ENCODE measurements at regions not wholly inside any gene's neighbourhood (a gene's known extent, or its start where the extent isn't known, plus 50 kb on each side); places are given as distances from the start of the nearest gene placed in this dataset.

GRCh38 chr1:42040159-42040558 is 113.1 kb upstream of the GUCA2B start:
- TF ChIP-seq CTCF (IDR thresholded peaks at IDR 0.05) (no peak), EZH2phosphoT487 (IDR thresholded peaks at IDR 0.05) (no peak), EZH2 (IDR thresholded peaks at IDR 0.05) (no peak)

All from neural progenitor cell (in vitro differentiated cells).